ENCODE measurements at regions not wholly inside any gene's neighbourhood (a gene's known extent, or its start where the extent isn't known, plus 50 kb on each side); places are given as distances from the start of the nearest gene placed in this dataset.

DNA sequence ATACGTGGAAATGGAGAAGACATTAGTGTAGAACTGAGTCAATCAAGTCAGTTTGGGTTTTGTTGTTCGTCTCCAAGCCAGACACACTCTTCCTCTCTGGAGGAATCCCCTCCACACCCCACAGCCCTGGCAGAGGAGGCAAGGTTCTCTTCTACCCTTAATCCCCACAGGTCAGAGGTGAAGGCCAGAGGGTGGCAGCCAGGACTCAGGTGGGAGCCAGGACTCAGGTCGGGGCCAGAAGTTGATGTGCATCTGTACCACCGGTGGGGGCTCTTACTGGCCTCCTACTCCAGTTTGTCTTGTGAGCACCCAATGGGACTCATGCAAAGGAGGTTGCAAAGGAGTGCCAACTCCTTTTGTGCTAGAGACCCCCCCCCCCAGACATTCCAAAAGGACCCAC is 126.4 kb downstream of the TBXT start:
- TF ChIP-seq, protein P1, sequence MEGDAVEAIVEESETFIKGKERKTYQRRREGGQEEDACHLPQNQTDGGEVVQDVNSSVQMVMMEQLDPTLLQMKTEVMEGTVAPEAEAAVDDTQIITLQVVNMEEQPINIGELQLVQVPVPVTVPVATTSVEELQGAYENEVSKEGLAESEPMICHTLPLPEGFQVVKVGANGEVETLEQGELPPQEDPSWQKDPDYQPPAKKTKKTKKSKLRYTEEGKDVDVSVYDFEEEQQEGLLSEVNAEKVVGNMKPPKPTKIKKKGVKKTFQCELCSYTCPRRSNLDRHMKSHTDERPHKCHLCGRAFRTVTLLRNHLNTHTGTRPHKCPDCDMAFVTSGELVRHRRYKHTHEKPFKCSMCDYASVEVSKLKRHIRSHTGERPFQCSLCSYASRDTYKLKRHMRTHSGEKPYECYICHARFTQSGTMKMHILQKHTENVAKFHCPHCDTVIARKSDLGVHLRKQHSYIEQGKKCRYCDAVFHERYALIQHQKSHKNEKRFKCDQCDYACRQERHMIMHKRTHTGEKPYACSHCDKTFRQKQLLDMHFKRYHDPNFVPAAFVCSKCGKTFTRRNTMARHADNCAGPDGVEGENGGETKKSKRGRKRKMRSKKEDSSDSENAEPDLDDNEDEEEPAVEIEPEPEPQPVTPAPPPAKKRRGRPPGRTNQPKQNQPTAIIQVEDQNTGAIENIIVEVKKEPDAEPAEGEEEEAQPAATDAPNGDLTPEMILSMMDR (IDR thresholded peaks at IDR 0.05), result no peak
- TF ChIP-seq EZH2 (IDR thresholded peaks at IDR 0.05), result no peak
- TF ChIP-seq EZH2phosphoT487 (IDR thresholded peaks at IDR 0.05), result no peak
